Calu3 (cell line): ENCODE measurements at regions not wholly inside any gene's neighbourhood (a gene's known extent, or its start where the extent isn't known, plus 50 kb on each side); places are given as distances from the start of the nearest gene placed in this dataset.

Experiments
- BruUV-seq: library from RNA; stranded (reverse); fragments of 400-500 nt; replicated peaks from 2 replicates; lab custom pipeline; 2021; lab: Mats Ljungman, UMichigan
- CTCF ChIA-PET: fragments of 300-600 bp; sonication (Branson Sonifier 250); formaldehyde crosslinking; loops from one replicate; lab custom pipeline; 2022; ENCODE audit warnings: antibody characterized with exemption; lab: Charles Lee
- DNase-seq: peaks from one replicate; pipeline ENCODE4 v3.0.0; 2022
- H3K27ac Mint-ChIP-seq: one replicate; pipeline ENCODE4 v1.8.0; 2022; ENCODE audit warnings: mixed read lengths; ENCODE audit not compliant: unreplicated experiment
- H3K27me3 Mint-ChIP-seq: one replicate; pipeline ENCODE4 v1.8.0; 2022; ENCODE audit warnings: mixed read lengths; ENCODE audit not compliant: unreplicated experiment
- H3K36me3 Mint-ChIP-seq: one replicate; pipeline ENCODE4 v1.8.0; 2022; ENCODE audit warnings: mild to moderate bottlenecking, moderate library complexity, mixed read lengths; ENCODE audit not compliant: insufficient read depth, unreplicated experiment
- H3K4me1 Mint-ChIP-seq: one replicate; pipeline ENCODE4 v1.8.0; 2022; ENCODE audit warnings: mild to moderate bottlenecking, low read depth, mixed read lengths; ENCODE audit not compliant: unreplicated experiment
- H3K4me3 Mint-ChIP-seq: one replicate; pipeline ENCODE4 v1.8.0; 2022; ENCODE audit warnings: mild to moderate bottlenecking, low read depth, moderate library complexity, mixed read lengths; ENCODE audit not compliant: unreplicated experiment
- H3K9me3 Mint-ChIP-seq: one replicate; pipeline ENCODE4 v1.8.0; 2022; ENCODE audit warnings: low read depth, mixed read lengths; ENCODE audit not compliant: unreplicated experiment
- intact Hi-C: fragments of 100-400 bp; cut with micrococcal nuclease; formaldehyde crosslinking; loops from one replicate; pipeline ENCODE4 v1.10.0; 2022; ENCODE audit not compliant: unreplicated experiment
- TF ChIP-seq, protein P1 (sequence below): fragments of 200-600 bp; IDR thresholded peaks from one replicate; pipeline ENCODE4 v1.8.0; 2022; ENCODE audit warnings: antibody characterized with exemption; ENCODE audit not compliant: unreplicated experiment

DNA sequence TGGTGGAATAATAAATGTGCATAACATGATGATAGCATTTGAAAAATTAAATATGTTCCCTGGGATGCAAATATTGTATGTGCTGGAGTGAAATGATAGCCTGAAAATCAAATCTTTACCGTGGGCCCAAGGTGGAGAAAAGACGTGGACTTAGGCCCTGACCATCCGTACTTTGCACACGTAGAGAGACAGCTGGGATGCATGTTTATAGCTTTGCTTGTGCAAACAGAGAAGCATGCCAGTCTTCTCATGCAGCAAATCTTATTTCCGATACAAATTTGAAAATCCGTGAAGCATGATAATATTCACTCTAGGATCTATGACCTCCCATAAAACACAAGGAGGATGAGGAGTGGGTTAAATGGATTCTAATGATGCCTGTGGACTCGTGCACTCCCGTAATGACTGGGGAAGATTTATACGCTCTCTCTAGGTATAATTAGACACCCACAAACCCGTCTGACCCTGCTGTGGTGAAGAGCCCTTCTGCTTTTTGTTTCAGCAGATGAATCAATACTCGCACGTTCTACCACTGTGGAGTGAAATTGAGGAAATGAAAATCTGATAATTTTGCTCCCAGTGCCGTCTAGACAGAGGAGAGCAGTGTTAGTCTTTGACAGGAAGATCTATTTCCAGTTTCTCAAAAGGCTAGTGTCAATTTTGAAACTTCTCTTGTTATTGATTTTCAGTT, 810.3 kb upstream of the SALL3 start:
- intact Hi-C loops: no loop called here
- Mint-ChIP-seq H3K4me1 (no peaks in the 10 kb centered on the region), H3K4me3 (no peak overlapping the region), H3K36me3 (no peaks in the 10 kb centered on the region), H3K27ac (no peak overlapping the region), H3K9me3 (peaks cover 36% of the 10 kb centered on the region), H3K27me3 (no peaks in the 10 kb centered on the region)
- TF ChIP-seq, protein P1, sequence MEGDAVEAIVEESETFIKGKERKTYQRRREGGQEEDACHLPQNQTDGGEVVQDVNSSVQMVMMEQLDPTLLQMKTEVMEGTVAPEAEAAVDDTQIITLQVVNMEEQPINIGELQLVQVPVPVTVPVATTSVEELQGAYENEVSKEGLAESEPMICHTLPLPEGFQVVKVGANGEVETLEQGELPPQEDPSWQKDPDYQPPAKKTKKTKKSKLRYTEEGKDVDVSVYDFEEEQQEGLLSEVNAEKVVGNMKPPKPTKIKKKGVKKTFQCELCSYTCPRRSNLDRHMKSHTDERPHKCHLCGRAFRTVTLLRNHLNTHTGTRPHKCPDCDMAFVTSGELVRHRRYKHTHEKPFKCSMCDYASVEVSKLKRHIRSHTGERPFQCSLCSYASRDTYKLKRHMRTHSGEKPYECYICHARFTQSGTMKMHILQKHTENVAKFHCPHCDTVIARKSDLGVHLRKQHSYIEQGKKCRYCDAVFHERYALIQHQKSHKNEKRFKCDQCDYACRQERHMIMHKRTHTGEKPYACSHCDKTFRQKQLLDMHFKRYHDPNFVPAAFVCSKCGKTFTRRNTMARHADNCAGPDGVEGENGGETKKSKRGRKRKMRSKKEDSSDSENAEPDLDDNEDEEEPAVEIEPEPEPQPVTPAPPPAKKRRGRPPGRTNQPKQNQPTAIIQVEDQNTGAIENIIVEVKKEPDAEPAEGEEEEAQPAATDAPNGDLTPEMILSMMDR: no peak
- DNase-seq: no peak
- CTCF ChIA-PET: no interaction called here
- no TSS peak for BruUV-seq

- DNase-seq: no peak
- Mint-ChIP-seq H3K27me3 (no peaks in the 10 kb centered on the region), H3K9me3 (peaks cover 37% of the 10 kb centered on the region), H3K4me1 (no peaks in the 10 kb centered on the region), H3K27ac (no peak overlapping the region), H3K36me3 (no peaks in the 10 kb centered on the region), H3K4me3 (no peak overlapping the region)
- CTCF ChIA-PET: interaction anchor here (1.1 kb wide), 1 partner anchor 815 kb away, joined by 4 read pairs; no protein-coding TSS in a partner anchor
- BruUV-seq: no TSS peak
- TF ChIP-seq, protein P1: no peak
- intact Hi-C loops: no loop called here
These were observed 807.7 kb upstream of the SALL3 start for GRCh38 chr18:78171954-78172353.

DNA sequence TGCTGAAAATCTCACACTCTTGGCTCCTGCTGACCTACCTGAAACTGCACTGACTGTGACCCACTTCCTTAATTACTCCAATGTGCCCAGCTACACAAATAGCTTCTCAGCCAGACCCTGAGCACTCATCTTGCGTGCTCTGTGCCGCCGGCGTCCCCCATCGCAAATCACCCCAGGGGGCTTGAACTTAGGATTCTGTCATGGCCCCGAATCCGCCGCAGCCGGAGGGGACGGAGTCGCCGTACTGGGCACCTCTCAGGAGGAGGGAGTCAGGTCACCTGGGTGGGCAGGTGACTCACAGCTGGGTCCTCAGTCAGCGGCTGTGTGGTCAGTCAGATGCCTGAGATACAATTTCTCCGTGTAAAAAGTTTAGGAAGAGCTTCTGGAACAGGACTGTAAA, 804.9 kb upstream of the SALL3 start:
- no peaks in the 10 kb centered on the region for H3K27me3 Mint-ChIP-seq
- H3K4me3 Mint-ChIP-seq: no peak overlapping the region
- CTCF ChIA-PET: interaction anchor here (1.3 kb wide), 2 partner anchors 14 to 20 kb away, joined by 3 to 4 read pairs; no protein-coding TSS in a partner anchor
- H3K36me3 Mint-ChIP-seq: no peaks in the 10 kb centered on the region
- TF ChIP-seq, protein P1: no peak
- intact Hi-C loops: no loop called here
- no peak for DNase-seq
- no TSS peak for BruUV-seq
- H3K4me1 Mint-ChIP-seq: no peaks in the 10 kb centered on the region
- no peak overlapping the region for H3K27ac Mint-ChIP-seq
- peaks cover 38% of the 10 kb centered on the region for H3K9me3 Mint-ChIP-seq

- BruUV-seq: no TSS peak
- Mint-ChIP-seq H3K9me3 (peaks cover 48% of the 10 kb centered on the region), H3K36me3 (no peaks in the 10 kb centered on the region), H3K4me1 (no peaks in the 10 kb centered on the region), H3K27me3 (no peaks in the 10 kb centered on the region), H3K27ac (no peak overlapping the region), H3K4me3 (no peak overlapping the region)
- intact Hi-C loops: no loop called here
- CTCF ChIA-PET: no interaction called here
- DNase-seq: no peak
- TF ChIP-seq, protein P1: no peak
These were observed 800.8 kb upstream of the SALL3 start for GRCh38 chr18:78178812-78179211.
